Astrocyte of the spinal cord (primary cell): ENCODE measurements at regions not wholly inside any gene's neighbourhood (a gene's known extent, or its start where the extent isn't known, plus 50 kb on each side); places are given as distances from the start of the nearest gene placed in this dataset.

Experiments used
- DNase-seq: peaks from one replicate; pipeline ENCODE4 v3.0.0; 2011; ENCODE audit warnings: low read depth, low spot score
- H3K4me3 ChIP-seq: 2 replicates; pipeline ENCODE4 v1.5.1; 2011; ENCODE audit warnings: low read depth, mild to moderate bottlenecking, low read length, moderate library complexity
- CTCF ChIP-seq: IDR thresholded peaks from 2 replicates; pipeline ENCODE4 v1.5.1; 2012; ENCODE audit warnings: low read depth, mild to moderate bottlenecking, low read length, inconsistent platforms
- in situ Hi-C: cut with HindIII; loops from 2 replicates; pipeline ENCODE4 v1.10.0; 2017; ENCODE audit warnings: low sequenced_read_pairs

GRCh38 chr9:87213948-87214347, 266.6 kb upstream of the GAS1 start:
- H3K4me3 ChIP-seq, result no peak overlapping the region
- no peak for DNase-seq
- in situ Hi-C loops, result no loop called here
- no peak for TF ChIP-seq CTCF

GRCh38 chr9:87214991-87215390, 267.7 kb upstream of the GAS1 start:
- TF ChIP-seq CTCF, result no peak
- in situ Hi-C loops, result no loop called here
- DNase-seq, result no peak

GRCh38 chr9:87216036-87216435, 268.7 kb upstream of the GAS1 start:
- in situ Hi-C loops, result no loop called here
- no peak for TF ChIP-seq CTCF
- no peak for DNase-seq
- H3K4me3 ChIP-seq, result no peak overlapping the region

More at GRCh38 chr9:87214991-87215390, 267.7 kb upstream of the GAS1 start:
- no peak overlapping the region for H3K4me3 ChIP-seq

- no peak for TF ChIP-seq CTCF
- DNase-seq, result no peak
- H3K4me3 ChIP-seq, result no peak overlapping the region
- in situ Hi-C loops, result no loop called here
Measured at GRCh38 chr9:87216897-87217455, 269.7 kb upstream of the GAS1 start.

- DNase-seq, result no peak
- in situ Hi-C loops, result no loop called here
- no peak for TF ChIP-seq CTCF
- no peak overlapping the region for H3K4me3 ChIP-seq
Measured at GRCh38 chr9:87223392-87224246, 274.0 kb upstream of the DAPK1 start.

GRCh38 chr9:87226896-87227295, 270.8 kb upstream of the DAPK1 start:
- no peak overlapping the region for H3K4me3 ChIP-seq
- in situ Hi-C loops, result no loop called here
- TF ChIP-seq CTCF, result no peak
- DNase-seq, result no peak
